ENCODE measurements at regions not wholly inside any gene's neighbourhood (a gene's known extent, or its start where the extent isn't known, plus 50 kb on each side); places are given as distances from the start of the nearest gene placed in this dataset.

DNA sequence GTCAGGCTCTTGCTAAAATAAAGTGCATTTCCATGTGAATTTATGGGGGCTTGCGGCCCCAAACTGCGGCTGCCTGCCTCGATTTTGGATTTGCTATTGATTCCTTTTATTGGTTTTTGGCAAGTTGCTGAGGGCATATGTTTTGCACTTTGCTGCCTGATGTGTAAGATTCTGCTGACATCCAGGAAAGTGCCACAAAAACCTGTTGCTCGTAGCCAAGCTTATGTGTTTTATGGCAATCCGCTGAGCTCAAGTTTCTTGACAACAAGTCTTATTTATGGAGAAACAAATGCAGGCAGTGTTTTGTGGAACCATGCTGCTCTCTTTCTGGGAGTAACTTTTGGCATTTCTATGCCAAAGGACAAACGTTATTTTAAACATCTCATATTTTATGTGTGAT is 97.3 kb upstream of the DDIT4L start:
- Histone ChIP-seq H3K27me3 (ENCODE audit: control insufficient read depth, insufficient read depth, low read length) (no peaks in the 10 kb centered on the region), H3K4me1 (ENCODE audit: control insufficient read depth, insufficient read depth, low read length) (no peaks in the 10 kb centered on the region), H3K36me3 (ENCODE audit: control insufficient read depth, insufficient read depth, low read length) (no peaks in the 10 kb centered on the region), H3K9me3 (ENCODE audit: control insufficient read depth, insufficient read depth, low read depth, low read length) (no peaks in the 10 kb centered on the region), H3K27ac (ENCODE audit: low read length) (no peak overlapping the region), H3K4me3 (ENCODE audit: low read depth in 2 of 2, low read length in 2 of 2) (no peak overlapping the region)
- ATAC-seq (no peak), DNase-seq (ENCODE audit: low read depth, low spot score) (no peak)
- intact Hi-C loops (cut with micrococcal nuclease; ENCODE audit: unreplicated experiment) = no loop called here
- CTCF ChIA-PET = no interaction called here
- TF ChIP-seq REST (IDR thresholded peaks at IDR 0.05; ENCODE audit: insufficient read depth in 1 of 2, low read depth in 2 of 2, low read length in 1 of 2) (no peak), POLR2AphosphoS5 (IDR thresholded peaks at IDR 0.05; ENCODE audit: low read depth, low read length) (no peak), TCF7L2 (IDR thresholded peaks at IDR 0.05; ENCODE audit: low read depth, low read length) (no peak), SIN3A (IDR thresholded peaks at IDR 0.05; ENCODE audit: borderline replicate concordance, insufficient read depth, low read depth, low read length) (no peak)
- POLR2A ChIA-PET = no interaction called here
- no TSS peak for BruUV-seq (replicated peaks)
- in situ Hi-C loops (cut with HindIII; ENCODE audit: low pct_unique_long_range_greater_than_20kb, low sequenced_read_pairs) = no loop called here

GRCh38 chr4:100286636-100287035 is 96.4 kb upstream of the DDIT4L start:
- Histone ChIP-seq H3K27ac (ENCODE audit: low read length) (no peak overlapping the region), H3K27me3 (ENCODE audit: control insufficient read depth, insufficient read depth, low read length) (no peaks in the 10 kb centered on the region), H3K4me1 (ENCODE audit: control insufficient read depth, insufficient read depth, low read length) (no peaks in the 10 kb centered on the region), H3K36me3 (ENCODE audit: control insufficient read depth, insufficient read depth, low read length) (no peaks in the 10 kb centered on the region), H3K4me3 (ENCODE audit: low read depth in 2 of 2, low read length in 2 of 2) (no peak overlapping the region), H3K9me3 (ENCODE audit: control insufficient read depth, insufficient read depth, low read depth, low read length) (no peaks in the 10 kb centered on the region)
- TF ChIP-seq SIN3A (IDR thresholded peaks at IDR 0.05; ENCODE audit: borderline replicate concordance, insufficient read depth, low read depth, low read length) (no peak), REST (IDR thresholded peaks at IDR 0.05; ENCODE audit: insufficient read depth in 1 of 2, low read depth in 2 of 2, low read length in 1 of 2) (no peak), TCF7L2 (IDR thresholded peaks at IDR 0.05; ENCODE audit: low read depth, low read length) (no peak), POLR2AphosphoS5 (IDR thresholded peaks at IDR 0.05; ENCODE audit: low read depth, low read length) (no peak)
- TF ChIP-seq, protein P1, sequence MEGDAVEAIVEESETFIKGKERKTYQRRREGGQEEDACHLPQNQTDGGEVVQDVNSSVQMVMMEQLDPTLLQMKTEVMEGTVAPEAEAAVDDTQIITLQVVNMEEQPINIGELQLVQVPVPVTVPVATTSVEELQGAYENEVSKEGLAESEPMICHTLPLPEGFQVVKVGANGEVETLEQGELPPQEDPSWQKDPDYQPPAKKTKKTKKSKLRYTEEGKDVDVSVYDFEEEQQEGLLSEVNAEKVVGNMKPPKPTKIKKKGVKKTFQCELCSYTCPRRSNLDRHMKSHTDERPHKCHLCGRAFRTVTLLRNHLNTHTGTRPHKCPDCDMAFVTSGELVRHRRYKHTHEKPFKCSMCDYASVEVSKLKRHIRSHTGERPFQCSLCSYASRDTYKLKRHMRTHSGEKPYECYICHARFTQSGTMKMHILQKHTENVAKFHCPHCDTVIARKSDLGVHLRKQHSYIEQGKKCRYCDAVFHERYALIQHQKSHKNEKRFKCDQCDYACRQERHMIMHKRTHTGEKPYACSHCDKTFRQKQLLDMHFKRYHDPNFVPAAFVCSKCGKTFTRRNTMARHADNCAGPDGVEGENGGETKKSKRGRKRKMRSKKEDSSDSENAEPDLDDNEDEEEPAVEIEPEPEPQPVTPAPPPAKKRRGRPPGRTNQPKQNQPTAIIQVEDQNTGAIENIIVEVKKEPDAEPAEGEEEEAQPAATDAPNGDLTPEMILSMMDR (IDR thresholded peaks at IDR 0.05) = no peak
- ChIA-PET CTCF (no interaction called here), POLR2A (no interaction called here)
- no TSS peak for BruUV-seq (replicated peaks)
- in situ Hi-C loops (cut with HindIII; ENCODE audit: low pct_unique_long_range_greater_than_20kb, low sequenced_read_pairs) = no loop called here
- no peak for ATAC-seq
- no peak for DNase-seq (ENCODE audit: low read depth, low spot score)
- intact Hi-C loops (cut with micrococcal nuclease; ENCODE audit: unreplicated experiment) = no loop called here

All from Panc1 (cell line).